ENCODE measurements at regions not wholly inside any gene's neighbourhood (a gene's known extent, or its start where the extent isn't known, plus 50 kb on each side); places are given as distances from the start of the nearest gene placed in this dataset.

GRCh38 chr13:26941345-26942174 lies 181.0 kb upstream of the GPR12 start:
- Histone ChIP-seq H3K9ac (ENCODE audit: low read length) (no peak overlapping the region), H3K4me3 (ENCODE audit: low read length) (no peak overlapping the region), H3K27me3 (ENCODE audit: control insufficient read depth, insufficient read depth, low read length) (no peaks in the 10 kb centered on the region), H3K36me3 (ENCODE audit: control insufficient read depth, insufficient read depth, low read length) (no peaks in the 10 kb centered on the region), H3K9me3 (ENCODE audit: control insufficient read depth, low read length) (no peaks in the 10 kb centered on the region), H3K4me1 (ENCODE audit: control insufficient read depth, insufficient read depth, low read length) (peaks cover 15% of the 10 kb centered on the region)

DNA sequence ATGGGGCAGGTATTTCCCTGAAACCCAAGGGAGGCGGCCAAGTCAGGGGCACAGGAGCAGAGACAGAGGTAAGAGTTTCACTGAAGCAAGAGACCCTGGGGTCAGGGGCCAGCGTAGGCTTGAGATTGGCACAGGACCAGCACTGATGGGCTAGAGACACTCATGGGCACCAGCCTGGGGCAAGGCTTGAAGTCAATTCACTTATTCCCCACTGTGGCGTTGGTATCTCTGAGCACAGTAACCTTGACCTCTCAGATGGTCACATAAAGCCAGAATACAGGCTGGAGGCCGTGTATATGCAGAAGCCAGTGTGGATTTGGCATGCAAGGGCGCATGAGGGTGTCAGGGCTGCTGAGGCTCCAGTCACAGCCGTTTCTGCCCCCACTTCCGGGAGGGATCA lies 173.5 kb upstream of the GPR12 start:
- no peaks in the 10 kb centered on the region for H3K36me3 ChIP-seq (ENCODE audit: control insufficient read depth, insufficient read depth, low read length)
- no peak overlapping the region for H3K9ac ChIP-seq (ENCODE audit: low read length)
- H3K27me3 ChIP-seq (ENCODE audit: control insufficient read depth, insufficient read depth, low read length): no peaks in the 10 kb centered on the region
- H3K4me3 ChIP-seq (ENCODE audit: low read length): no peak overlapping the region
- no peaks in the 10 kb centered on the region for H3K4me1 ChIP-seq (ENCODE audit: control insufficient read depth, insufficient read depth, low read length)
- H3K9me3 ChIP-seq (ENCODE audit: control insufficient read depth, low read length): no peaks in the 10 kb centered on the region

- Histone ChIP-seq H3K9ac (ENCODE audit: low read length) (no peak overlapping the region), H3K36me3 (ENCODE audit: control insufficient read depth, insufficient read depth, low read length) (no peaks in the 10 kb centered on the region), H3K9me3 (ENCODE audit: control insufficient read depth, low read length) (no peaks in the 10 kb centered on the region), H3K4me3 (ENCODE audit: low read length) (no peak overlapping the region), H3K27me3 (ENCODE audit: control insufficient read depth, insufficient read depth, low read length) (no peaks in the 10 kb centered on the region), H3K4me1 (ENCODE audit: control insufficient read depth, insufficient read depth, low read length) (no peaks in the 10 kb centered on the region)
These were observed 171.9 kb upstream of the GPR12 start for GRCh38 chr13:26932465-26932864.

DNA sequence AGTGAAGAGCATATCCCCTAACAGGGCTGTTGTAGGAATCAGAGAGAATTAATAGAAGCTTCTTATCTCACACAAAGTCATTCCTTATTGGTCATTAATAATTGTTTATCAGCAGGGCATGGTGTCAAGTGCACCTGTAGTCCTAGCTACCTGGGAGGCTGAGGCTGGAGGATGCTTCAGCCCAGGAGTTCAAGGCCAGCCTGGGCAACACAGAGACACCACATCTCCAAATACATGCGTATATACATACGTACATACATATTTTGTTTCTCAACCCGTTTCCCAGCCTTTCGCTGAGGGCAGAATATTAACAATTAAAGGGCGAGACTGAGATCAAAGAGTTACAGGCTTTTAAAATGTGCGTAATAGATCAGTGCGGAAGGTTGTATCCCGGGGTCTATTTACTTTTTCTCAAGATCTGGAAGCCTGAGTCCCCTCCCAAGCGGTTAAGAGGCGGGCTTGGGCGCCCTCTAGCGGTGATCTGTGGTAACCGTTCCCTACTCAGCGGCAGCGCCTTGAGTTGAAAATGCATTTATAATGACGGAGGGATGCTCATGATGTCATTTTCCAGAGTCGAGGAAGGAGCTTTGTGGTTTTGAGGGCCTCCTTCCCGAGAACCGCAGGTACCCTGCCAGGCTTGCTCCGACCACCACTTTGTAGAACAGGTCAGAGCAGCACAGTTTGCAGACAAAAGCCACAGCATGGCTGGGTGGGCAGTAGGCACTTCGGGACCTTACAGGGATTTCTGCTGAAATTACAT lies 169.6 kb upstream of the GPR12 start:
- no peak overlapping the region for H3K9ac ChIP-seq (ENCODE audit: low read length)
- H3K9me3 ChIP-seq (ENCODE audit: control insufficient read depth, low read length): no peaks in the 10 kb centered on the region
- H3K4me1 ChIP-seq (ENCODE audit: control insufficient read depth, insufficient read depth, low read length): no peaks in the 10 kb centered on the region
- no peaks in the 10 kb centered on the region for H3K36me3 ChIP-seq (ENCODE audit: control insufficient read depth, insufficient read depth, low read length)
- H3K27me3 ChIP-seq (ENCODE audit: control insufficient read depth, insufficient read depth, low read length): peaks cover 3% of the 10 kb centered on the region
- no peak overlapping the region for H3K4me3 ChIP-seq (ENCODE audit: low read length)

- H3K27me3 ChIP-seq (ENCODE audit: control insufficient read depth, insufficient read depth, low read length): peaks cover 4% of the 10 kb centered on the region
- H3K9ac ChIP-seq (ENCODE audit: low read length): no peak overlapping the region
- no peaks in the 10 kb centered on the region for H3K4me1 ChIP-seq (ENCODE audit: control insufficient read depth, insufficient read depth, low read length)
- H3K9me3 ChIP-seq (ENCODE audit: control insufficient read depth, low read length): no peaks in the 10 kb centered on the region
- H3K4me3 ChIP-seq (ENCODE audit: low read length): no peak overlapping the region
- H3K36me3 ChIP-seq (ENCODE audit: control insufficient read depth, insufficient read depth, low read length): no peaks in the 10 kb centered on the region
These were observed 166.9 kb upstream of the GPR12 start for GRCh38 chr13:26927511-26927910.

- Histone ChIP-seq H3K4me1 (ENCODE audit: control insufficient read depth, insufficient read depth, low read length) (no peaks in the 10 kb centered on the region), H3K4me3 (ENCODE audit: low read length) (no peak overlapping the region), H3K9me3 (ENCODE audit: control insufficient read depth, low read length) (no peaks in the 10 kb centered on the region), H3K36me3 (ENCODE audit: control insufficient read depth, insufficient read depth, low read length) (no peaks in the 10 kb centered on the region), H3K9ac (ENCODE audit: low read length) (no peak overlapping the region), H3K27me3 (ENCODE audit: control insufficient read depth, insufficient read depth, low read length) (peaks cover 4% of the 10 kb centered on the region)
These were observed 165.8 kb upstream of the GPR12 start for GRCh38 chr13:26926371-26926770.

GRCh38 chr13:26923824-26924605 lies 163.4 kb upstream of the GPR12 start:
- H3K36me3 ChIP-seq (ENCODE audit: control insufficient read depth, insufficient read depth, low read length): no peaks in the 10 kb centered on the region
- peaks cover 4% of the 10 kb centered on the region for H3K27me3 ChIP-seq (ENCODE audit: control insufficient read depth, insufficient read depth, low read length)
- no peaks in the 10 kb centered on the region for H3K4me1 ChIP-seq (ENCODE audit: control insufficient read depth, insufficient read depth, low read length)
- H3K9me3 ChIP-seq (ENCODE audit: control insufficient read depth, low read length): no peaks in the 10 kb centered on the region
- H3K9ac ChIP-seq (ENCODE audit: low read length): no peak overlapping the region
- H3K4me3 ChIP-seq (ENCODE audit: low read length): no peak overlapping the region

GRCh38 chr13:26921918-26922317 lies 161.3 kb upstream of the GPR12 start:
- Histone ChIP-seq H3K4me3 (ENCODE audit: low read length) (no peak overlapping the region), H3K9ac (ENCODE audit: low read length) (no peak overlapping the region), H3K4me1 (ENCODE audit: control insufficient read depth, insufficient read depth, low read length) (no peaks in the 10 kb centered on the region), H3K36me3 (ENCODE audit: control insufficient read depth, insufficient read depth, low read length) (no peaks in the 10 kb centered on the region), H3K9me3 (ENCODE audit: control insufficient read depth, low read length) (no peaks in the 10 kb centered on the region), H3K27me3 (ENCODE audit: control insufficient read depth, insufficient read depth, low read length) (peaks cover 4% of the 10 kb centered on the region)

DNA sequence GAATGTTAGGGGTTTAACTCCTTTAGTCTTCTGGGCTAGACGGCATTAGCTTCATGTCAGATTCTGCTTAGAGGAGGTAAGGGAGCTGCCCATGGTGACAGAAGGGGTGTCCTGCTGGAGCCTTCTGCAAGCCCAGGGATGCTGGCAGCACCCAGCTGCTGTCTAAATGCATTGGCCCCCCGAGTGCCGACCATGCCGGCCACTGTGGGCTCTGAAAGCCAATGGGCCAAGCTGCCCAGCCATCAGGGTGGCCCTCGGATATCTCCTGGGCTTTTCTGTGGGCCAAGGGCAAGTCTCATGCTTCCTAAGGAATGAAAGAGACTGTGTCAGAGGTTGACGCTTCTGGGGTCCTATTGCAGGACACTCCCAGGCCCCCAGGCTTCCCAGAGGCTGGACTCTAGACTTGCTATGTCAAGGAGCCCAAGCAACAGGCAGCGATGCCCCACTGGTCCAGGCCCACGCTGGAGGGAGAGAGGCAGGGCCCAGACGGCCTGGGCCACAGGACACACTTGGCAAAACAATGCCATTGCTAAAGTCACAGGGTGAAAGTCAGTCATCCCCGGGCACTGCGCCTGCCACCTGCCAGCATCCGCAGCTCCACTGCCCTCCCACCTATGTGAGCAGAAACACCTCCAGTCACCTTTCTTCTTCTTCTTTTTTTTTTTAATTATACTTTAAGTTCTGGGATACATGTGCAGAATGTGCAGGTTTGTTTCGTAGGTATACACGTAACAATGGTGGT lies 160.2 kb upstream of the GPR12 start:
- Histone ChIP-seq H3K4me3 (ENCODE audit: low read length) (no peak overlapping the region), H3K27me3 (ENCODE audit: control insufficient read depth, insufficient read depth, low read length) (peaks cover 4% of the 10 kb centered on the region), H3K36me3 (ENCODE audit: control insufficient read depth, insufficient read depth, low read length) (no peaks in the 10 kb centered on the region), H3K4me1 (ENCODE audit: control insufficient read depth, insufficient read depth, low read length) (no peaks in the 10 kb centered on the region), H3K9me3 (ENCODE audit: control insufficient read depth, low read length) (no peaks in the 10 kb centered on the region), H3K9ac (ENCODE audit: low read length) (no peak overlapping the region)

- Histone ChIP-seq H3K4me1 (ENCODE audit: control insufficient read depth, insufficient read depth, low read length) (no peaks in the 10 kb centered on the region), H3K9me3 (ENCODE audit: control insufficient read depth, low read length) (no peaks in the 10 kb centered on the region), H3K9ac (ENCODE audit: low read length) (no peak overlapping the region), H3K36me3 (ENCODE audit: control insufficient read depth, insufficient read depth, low read length) (no peaks in the 10 kb centered on the region), H3K4me3 (ENCODE audit: low read length) (no peak overlapping the region), H3K27me3 (ENCODE audit: control insufficient read depth, insufficient read depth, low read length) (no peaks in the 10 kb centered on the region)
These were observed 159.1 kb upstream of the GPR12 start for GRCh38 chr13:26919732-26920131.

DNA sequence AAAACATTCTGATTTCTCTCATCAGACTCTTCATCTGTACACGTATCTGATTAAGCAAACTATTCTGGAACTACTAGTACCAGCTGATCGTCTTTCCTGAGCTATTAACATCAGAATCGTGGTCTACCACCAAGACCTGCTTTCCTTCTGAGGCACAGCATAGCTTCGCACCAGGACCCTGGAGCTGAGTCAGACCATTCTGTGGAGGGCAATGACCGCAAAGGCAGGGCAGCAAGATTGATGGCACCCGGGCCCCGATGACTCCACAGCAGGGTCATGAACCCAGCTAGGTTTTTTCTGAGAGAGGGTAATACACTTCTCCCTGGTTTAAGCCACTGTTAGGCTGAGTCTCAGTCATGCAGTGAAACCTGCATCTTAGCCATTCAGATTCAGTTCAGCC lies 158.7 kb upstream of the GPR12 start:
- H3K4me3 ChIP-seq (ENCODE audit: low read length): no peak overlapping the region

More for the DNA sequence above, 158.7 kb upstream of the GPR12 start:
- Histone ChIP-seq H3K27me3 (ENCODE audit: control insufficient read depth, insufficient read depth, low read length) (no peaks in the 10 kb centered on the region), H3K36me3 (ENCODE audit: control insufficient read depth, insufficient read depth, low read length) (no peaks in the 10 kb centered on the region), H3K9ac (ENCODE audit: low read length) (no peak overlapping the region), H3K9me3 (ENCODE audit: control insufficient read depth, low read length) (no peaks in the 10 kb centered on the region), H3K4me1 (ENCODE audit: control insufficient read depth, insufficient read depth, low read length) (no peaks in the 10 kb centered on the region)
